Suprapubic skin (tissue), 3 donors: ENCODE measurements at regions not wholly inside any gene's neighbourhood (a gene's known extent, or its start where the extent isn't known, plus 50 kb on each side); places are given as distances from the start of the nearest gene placed in this dataset.

Source experiments
- POLR2AphosphoS5 ChIP-seq, 3 donors: sonication (generic); formaldehyde crosslinking; IDR thresholded peaks; one replicate each; pipeline ENCODE4 v1.6.1; 2017; ENCODE audit warnings: antibody characterized with exemption in 3 of 3
- TF ChIP-seq, protein P1 (sequence below), 2 donors: fragments of 200-600 bp in 1 of 2; fragments of 450-650 bp in 1 of 2; sonication (generic) in 1 of 2; IDR thresholded peaks; one replicate each; pipeline ENCODE4 v1.5.1; 2016 to 2019; ENCODE audit warnings: antibody characterized with exemption in 2 of 2, mild to moderate bottlenecking in 1 of 2, moderate library complexity in 1 of 2

DNA sequence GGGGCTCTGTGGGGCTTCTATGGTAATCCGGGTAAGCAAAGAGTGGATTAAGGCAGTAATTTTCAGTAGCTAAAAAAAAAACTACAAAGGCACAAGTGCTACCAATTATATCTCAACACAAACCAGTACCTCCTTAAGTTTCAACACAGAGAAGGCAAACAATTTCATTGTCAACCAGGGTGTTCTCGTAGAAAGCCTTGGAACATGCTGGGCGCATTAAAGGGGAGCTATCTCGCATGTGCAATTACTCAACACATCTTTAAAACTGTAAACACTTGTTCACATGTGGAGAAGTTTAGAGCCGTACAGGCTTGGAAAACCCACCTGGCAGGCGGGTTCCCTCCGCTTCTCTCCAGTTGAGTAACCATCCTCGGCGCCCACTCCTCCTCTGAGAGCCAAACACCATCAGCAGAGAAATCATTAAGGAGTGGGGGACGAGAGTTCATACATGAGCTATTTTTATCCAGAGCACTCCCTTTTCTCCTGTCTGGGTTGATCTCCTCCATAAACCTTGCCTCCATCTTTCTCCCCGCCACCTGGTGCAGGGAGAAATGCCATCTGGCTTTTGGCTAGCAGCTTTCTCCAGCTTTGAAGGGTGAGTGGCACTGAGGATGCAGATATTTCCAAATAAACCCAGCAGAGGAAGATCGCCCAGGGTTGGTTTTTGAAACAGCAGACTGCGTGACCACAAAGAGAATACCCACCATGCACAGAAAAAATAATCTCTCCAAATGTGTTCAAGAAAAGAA lies 287.1 kb downstream of the WDR11 start:
- TF ChIP-seq, protein P1, sequence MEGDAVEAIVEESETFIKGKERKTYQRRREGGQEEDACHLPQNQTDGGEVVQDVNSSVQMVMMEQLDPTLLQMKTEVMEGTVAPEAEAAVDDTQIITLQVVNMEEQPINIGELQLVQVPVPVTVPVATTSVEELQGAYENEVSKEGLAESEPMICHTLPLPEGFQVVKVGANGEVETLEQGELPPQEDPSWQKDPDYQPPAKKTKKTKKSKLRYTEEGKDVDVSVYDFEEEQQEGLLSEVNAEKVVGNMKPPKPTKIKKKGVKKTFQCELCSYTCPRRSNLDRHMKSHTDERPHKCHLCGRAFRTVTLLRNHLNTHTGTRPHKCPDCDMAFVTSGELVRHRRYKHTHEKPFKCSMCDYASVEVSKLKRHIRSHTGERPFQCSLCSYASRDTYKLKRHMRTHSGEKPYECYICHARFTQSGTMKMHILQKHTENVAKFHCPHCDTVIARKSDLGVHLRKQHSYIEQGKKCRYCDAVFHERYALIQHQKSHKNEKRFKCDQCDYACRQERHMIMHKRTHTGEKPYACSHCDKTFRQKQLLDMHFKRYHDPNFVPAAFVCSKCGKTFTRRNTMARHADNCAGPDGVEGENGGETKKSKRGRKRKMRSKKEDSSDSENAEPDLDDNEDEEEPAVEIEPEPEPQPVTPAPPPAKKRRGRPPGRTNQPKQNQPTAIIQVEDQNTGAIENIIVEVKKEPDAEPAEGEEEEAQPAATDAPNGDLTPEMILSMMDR (IDR thresholded peaks at IDR 0.05): no peak
- no peak for TF ChIP-seq POLR2AphosphoS5 (IDR thresholded peaks at IDR 0.05)
